SK-N-SH treated with all-trans-retinoic acid at 6 μM for 48 hours (cell line): ENCODE measurements at regions not wholly inside any gene's neighbourhood (a gene's known extent, or its start where the extent isn't known, plus 50 kb on each side); places are given as distances from the start of the nearest gene placed in this dataset.

ENCODE experiments used
- BACH2 ChIP-seq: fragments of 250-450 bp; sonication (Bioruptor Pico); IDR thresholded peaks from 2 replicates; pipeline ENCODE4 v1.9.0; 2021; ENCODE audit warnings: mild to moderate bottlenecking, borderline replicate concordance
- OSR1 ChIP-seq: fragments of 250-450 bp; sonication (Bioruptor Pico); IDR thresholded peaks from 2 replicates; pipeline ENCODE4 v1.8.0; 2022; ENCODE audit warnings: moderate library complexity, mild to moderate bottlenecking, inconsistent platforms
- PATZ1 ChIP-seq: fragments of 250-450 bp; sonication (Bioruptor Pico); IDR thresholded peaks from 2 replicates; pipeline ENCODE4 v1.8.0; 2020; ENCODE audit warnings: mild to moderate bottlenecking, moderate library complexity, borderline replicate concordance
- PPARA ChIP-seq: fragments of 250-450 bp; sonication (Bioruptor Pico); IDR thresholded peaks from 2 replicates; pipeline ENCODE4 v1.5.0; 2020; ENCODE audit warnings: mild to moderate bottlenecking, borderline replicate concordance
- ZFP30 ChIP-seq: fragments of 450-650 bp; formaldehyde crosslinking; IDR thresholded peaks from 2 replicates; pipeline ENCODE4 v1.5.0; 2022; ENCODE audit warnings: mild to moderate bottlenecking, moderate library complexity

DNA sequence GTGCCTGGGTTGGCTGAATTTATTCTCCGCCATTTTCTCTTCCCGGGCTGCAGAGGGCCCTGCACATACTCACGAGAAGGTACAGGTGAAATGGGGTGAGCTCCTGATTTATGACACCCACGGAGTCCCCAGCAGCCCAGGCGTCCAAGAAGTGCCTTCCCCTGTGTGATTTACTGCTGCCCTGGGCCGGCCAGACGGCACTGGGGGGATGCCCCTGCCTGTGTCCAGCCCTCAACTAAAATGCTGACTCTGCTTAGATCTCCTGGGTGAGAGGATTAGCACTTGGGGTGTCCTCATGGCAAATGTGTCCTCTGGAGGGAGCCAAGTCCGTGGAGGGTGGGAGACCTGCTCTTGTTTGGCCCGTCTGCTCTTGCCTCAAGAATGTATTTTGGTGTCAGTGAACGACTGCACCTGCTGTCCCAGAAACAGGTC lies 132.4 kb downstream of the MAF start:
- TF ChIP-seq PATZ1 (CRISPR knock-in tag) (no peak), BACH2 (no peak), ZFP30 (CRISPR knock-in tag) (no peak), OSR1 (CRISPR knock-in tag) (no peak), PPARA (CRISPR knock-in tag) (no peak)
